HG02981 (cell line): ENCODE measurements at regions not wholly inside any gene's neighbourhood (a gene's known extent, or its start where the extent isn't known, plus 50 kb on each side); places are given as distances from the start of the nearest gene placed in this dataset.

Source experiments
- ATAC-seq: cut with Tn5 transposase; IDR thresholded peaks from one replicate; pipeline ENCODE4 v1.9.1; 2021; ENCODE audit warnings: mild to moderate bottlenecking, moderate library complexity; ENCODE audit not compliant: unreplicated experiment

DNA sequence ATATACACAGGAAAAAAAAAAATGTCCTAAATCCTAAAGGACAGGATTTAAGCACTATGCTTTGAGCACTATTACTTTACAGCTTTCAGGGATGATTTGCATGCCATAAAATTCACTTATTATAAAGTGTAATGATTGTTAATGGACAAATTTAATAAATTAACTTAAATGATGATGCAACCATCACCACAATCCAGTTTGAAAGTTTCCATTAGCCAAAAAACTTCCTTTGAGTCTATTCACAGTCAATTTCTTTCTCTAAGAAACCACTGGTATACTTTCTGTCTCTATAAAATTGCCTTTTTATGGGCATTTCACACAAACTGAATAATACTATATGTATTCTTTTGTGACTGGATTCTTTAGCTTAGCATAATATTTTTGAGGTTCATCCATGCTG is 111.1 kb upstream of the RIOK3 start:
- ATAC-seq, result no peak

DNA sequence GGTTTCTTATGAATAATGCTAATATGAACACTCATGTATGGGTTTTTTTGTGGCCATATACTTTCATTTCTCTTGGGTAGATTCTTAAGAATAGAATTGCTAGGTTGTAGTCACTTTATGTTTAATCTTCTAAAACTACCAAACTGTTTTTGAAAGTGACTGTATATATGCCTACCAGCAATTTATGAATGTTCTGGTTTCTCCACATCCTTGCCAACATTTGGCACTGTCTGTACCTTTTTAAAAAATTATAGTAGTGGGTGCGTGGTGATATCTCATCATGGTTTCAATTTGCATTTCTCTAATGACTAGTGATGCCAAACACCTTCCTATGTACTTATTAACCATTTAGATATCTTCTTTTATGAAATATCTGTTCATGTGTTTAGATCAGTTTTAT is 110.6 kb upstream of the RIOK3 start:
- no peak for ATAC-seq

DNA sequence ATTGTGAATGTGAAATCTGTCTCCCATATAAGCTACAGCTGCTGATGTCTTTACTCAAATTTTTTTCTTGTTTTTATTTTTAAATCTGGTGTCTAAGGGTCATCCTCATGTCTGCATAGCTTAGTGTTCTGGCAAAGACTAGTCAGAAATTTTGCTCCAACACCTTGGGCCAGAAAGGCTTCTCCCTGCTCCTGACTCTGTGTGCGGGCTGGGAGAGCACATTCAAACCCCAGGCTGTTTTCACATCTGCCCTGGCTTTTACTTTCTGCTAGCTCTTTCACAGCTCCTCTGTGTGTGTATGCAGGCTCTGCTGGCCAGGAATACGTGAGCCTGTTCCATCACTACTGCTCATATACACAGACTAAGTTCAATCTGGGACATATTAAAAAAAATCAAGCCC is 102.9 kb upstream of the RIOK3 start:
- no peak for ATAC-seq

DNA sequence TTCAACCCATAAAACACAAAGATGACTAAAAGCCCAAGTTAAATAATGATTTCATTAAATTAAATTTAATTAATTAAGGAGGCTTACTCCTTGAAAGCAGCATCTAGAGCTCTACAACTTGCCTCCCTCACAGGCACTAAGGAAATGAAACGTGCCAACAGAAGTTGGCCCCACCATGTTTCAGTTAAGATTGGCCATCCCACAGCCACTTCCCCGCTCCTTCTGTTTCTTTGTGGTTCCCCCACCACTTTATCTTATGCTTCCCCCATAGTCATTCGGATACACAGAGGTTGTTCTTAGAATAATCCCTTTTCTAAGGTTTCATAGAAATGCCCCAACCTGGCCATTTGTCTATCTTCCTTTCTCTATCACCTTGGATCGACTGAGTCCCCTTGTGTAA is 101.6 kb upstream of the RIOK3 start:
- no peak for ATAC-seq

DNA sequence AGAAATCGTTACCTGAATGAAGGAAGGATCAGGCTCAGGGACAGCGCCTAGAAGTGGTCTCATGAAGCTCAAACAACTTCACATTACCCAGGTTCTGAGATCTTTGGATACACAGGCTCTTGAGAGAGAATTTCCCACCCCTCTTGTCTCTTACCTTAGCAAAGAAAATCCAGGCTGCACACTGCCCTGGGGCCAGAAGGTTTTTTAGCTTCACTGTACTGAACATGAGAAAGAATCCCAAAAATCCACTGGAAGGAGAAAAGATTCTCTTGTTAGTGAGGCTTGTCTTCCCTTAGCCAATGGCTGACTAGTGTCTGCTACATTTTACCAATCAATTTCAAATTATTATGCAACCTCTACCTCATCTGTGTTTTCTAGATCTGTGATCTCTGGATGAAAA is 101.0 kb upstream of the RIOK3 start:
- ATAC-seq, result no peak

DNA sequence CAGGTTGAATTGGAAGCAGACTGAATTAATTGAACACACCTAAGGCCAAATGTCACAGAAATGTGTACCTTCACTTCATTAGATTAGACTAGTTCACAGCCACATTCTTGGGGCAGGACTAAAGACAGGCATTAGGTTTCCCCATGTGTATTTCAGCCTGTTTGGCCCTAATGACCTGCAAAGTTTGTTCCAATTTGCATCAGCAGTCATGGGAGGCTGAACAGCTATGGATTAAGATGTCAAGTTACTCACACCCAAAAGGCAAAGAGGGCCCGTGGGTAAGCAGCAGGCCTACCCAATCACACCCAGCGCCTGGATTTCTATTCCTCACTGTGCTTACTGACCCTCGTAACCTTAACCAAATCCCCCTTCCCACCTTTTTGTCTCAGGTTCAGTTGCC is 99.6 kb upstream of the RIOK3 start:
- ATAC-seq, result peak; percentile 36

DNA sequence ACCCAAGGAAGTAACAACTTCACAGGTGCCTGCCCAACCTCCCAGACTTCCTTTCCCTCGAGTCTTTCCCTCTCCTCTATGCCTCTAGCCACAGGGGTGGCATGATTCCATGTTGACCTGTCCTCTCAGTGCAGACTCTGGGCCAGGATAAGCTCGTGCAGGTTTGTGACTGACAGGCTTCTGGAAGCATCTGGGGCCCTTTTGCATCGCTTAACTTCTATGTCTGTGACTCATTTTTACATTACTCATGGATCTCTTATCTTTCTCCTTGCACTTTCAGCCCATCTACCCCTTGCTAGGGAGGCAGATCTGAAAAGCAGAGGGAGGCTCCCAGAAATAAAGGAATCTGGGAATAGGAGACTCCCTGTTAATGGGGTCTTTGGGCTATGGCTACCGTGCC is 98.5 kb upstream of the RIOK3 start:
- no peak for ATAC-seq

DNA sequence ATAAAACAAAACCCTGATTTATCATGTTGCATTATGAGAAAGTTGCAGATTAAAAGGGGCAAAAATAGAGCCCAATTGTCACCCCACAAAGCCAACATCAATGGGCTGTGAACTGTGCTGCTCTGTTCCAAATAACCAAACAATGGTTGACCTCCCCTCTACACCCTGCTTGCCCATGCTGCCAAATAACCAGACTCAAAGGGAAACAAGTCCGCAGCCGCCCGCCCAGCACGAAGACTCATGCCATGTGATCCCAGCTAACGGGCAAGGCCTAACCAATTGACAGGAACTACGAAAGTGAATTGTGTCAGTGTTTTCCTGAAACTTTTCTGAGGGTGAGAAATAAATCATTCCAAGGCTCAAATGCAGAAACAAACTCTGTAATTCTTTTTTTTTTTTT is 97.9 kb upstream of the RIOK3 start:
- no peak for ATAC-seq

DNA sequence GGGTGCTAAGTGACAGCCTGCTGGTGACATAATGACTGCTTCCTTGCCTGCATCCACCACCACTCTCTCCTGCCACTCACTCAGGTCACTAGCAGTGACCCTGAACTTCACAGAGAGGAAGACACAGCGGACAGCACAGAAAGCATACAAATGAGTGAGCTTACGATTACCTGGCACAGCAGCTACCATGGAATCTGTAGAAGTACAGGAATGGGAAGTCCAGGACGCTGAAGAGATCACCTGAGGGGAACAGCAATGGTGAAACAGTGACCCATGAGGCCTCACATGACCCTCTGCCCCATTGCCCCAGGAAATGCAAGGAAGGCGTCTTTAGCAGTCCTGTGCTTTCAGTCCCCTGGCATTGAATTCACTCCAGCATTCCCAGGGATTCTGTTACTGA is 96.7 kb upstream of the RIOK3 start:
- no peak for ATAC-seq

DNA sequence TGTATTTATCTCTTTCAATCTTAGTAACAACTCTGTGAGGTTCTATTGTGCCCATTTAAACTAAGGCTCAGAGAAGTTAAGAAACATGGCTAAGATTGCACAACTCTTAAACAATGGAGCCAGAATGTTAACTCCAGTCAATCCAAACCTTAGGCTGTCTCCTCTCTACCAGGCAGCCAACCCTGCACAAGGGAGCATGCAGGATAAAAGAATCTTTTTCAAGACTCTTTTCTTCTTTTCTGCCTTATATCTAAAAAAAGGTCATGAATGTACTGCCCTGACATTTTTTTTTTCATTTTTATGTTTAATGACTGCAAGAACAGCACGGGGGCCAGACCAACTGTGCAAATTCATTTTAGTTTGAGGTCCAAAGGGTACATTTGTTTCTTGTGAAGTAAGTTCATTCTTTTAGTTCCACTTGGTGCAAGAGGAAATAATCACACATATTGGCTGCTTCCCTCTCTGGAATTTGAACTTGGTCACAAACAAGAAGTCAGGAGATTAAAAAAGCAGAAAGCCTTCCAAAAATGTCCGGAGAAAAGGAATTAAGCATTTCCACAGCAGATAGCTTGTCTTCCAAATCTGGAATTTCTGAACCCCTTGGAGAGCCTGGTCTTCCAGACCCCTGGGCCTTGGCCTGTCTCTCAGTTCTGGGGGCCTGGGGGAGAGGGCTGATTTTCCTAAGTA is 96.0 kb upstream of the RIOK3 start:
- ATAC-seq, result no peak

DNA sequence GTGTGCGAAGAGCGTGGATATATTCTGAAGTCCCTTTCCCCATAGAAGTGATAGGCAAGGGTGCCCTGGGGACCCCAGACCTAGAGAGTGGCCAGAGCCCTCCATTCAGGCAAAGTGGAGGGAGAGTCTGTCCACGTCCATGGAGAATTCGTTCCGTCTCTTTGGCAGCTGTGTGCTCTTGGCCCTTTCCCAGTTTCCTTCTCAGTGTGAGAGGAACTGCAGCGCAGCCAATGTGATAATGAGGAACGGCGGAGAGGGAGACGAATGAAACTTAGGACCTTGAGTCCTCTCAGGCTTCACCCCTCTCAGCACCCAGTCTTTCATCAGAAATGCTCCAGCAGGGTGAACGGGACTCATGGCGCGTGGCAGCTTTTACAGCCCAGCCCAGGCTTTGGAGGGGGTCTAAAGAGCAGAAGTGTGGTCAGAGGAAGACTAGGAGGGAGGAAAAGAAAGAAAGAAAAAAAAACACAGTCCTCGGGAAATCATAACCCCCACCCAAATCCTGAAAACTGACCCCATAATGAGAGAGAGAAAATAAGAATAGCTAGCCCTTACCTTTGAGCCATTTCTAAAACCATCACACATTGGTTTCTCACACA is 95.0 kb upstream of the RIOK3 start:
- ATAC-seq, result no peak

DNA sequence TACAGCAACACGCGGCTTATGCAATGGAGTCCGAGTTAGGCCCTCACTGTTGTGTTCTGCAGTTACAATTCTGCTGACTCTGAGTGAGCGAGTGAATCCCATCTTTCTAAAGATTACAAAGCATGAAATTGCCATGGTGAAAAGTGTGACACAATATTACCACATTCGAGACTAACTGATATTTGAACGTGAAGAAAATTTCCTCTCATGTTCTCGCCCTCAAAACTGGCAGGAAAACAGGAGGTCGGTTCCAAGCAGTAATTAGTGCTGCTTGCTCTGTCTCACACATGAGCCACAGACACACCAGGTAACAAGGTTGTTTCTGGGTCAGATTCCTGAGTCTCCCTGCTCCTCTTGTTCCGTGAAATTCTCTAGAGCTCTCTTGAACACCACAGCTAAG is 93.7 kb upstream of the RIOK3 start:
- no peak for ATAC-seq

DNA sequence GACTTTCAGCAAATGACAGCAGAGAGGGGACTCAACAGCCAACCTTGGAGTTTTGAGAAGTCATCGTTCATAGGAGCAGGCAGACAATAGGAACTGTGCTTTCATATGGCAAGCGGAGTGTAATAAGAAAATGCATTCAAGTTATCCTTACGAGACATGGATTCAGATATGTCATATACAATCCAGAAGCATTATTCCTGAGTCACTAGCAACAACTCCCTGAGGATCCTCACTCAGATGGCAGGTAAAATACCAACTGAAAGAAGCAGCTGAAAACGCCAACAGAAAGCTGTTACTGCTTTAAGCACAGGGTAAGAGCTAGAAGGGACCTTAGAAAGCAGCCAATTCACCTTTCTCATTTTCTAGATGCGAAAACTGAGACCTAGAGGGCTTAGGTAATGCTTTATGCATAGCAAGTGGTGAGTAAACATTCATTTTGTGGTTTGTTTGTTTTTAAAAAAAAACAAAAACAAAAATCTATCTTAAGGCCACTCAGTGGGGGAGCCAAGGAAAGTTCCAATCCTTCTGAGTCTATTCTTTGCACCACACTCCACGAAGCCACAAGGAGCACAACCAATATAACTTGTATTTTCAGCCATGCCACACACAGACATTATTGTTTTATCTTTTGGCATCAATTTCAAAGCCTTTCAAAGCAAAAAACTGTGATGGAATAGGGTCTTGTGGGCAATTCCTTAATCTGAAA is 89.1 kb upstream of the RIOK3 start:
- ATAC-seq, result no peak

DNA sequence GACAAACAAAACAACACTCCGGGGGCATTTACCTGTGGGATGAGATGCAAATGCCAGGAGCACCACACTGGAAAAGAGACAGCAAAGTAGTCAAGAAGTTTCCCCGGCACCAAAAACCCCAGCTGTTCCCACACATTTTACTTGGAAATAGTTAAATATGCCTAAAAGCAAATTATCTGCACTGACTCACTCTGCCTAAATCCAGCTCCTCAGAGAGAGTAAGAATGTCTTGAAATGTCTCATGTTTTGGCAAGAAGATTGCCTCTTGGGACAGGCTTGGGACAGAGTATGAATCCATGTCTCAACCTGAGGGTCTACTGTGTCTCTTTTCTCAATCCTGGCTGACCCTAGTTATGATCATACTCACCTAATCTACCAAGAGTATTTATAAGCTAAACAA is 87.5 kb upstream of the RIOK3 start:
- ATAC-seq, result no peak

DNA sequence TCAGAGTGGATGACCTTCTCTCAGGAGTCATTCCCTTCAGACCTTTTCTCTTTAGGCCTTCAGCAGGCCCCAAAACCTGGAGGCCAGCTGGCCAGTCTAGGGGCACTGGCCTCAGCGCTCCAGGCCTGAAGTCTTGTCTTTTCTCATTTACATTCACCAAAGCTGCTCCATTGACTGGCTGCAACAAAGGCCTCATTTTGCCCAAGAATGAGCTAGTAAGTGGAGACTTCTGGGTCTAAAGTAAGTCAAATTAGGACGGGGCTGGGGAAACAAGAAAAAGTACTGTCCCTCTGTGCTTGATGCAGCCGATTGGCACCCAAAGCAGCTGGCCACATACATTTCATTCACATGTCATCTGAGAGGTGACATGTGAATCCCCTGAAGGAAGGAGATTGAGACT is 83.8 kb upstream of the RIOK3 start:
- ATAC-seq, result no peak

DNA sequence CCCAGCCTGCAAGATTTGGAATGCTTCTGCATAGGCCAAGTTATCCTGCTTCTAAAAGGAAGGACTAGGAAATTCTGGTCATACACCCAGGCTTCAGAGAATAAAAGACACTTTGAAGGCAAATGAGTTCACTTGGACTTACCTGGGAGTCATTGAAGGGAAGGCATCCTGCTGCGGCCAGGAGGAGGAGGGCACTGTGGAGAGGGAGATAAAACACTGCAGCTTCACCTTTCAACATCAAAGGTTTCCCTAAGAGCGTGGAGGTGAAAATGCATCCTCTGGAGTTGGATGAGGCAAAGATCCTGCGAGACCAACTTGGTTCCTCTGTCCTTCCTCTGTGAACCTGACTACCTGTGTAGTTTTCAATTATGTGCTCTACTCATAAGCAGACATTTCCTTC is 79.5 kb upstream of the RIOK3 start:
- ATAC-seq, result no peak

DNA sequence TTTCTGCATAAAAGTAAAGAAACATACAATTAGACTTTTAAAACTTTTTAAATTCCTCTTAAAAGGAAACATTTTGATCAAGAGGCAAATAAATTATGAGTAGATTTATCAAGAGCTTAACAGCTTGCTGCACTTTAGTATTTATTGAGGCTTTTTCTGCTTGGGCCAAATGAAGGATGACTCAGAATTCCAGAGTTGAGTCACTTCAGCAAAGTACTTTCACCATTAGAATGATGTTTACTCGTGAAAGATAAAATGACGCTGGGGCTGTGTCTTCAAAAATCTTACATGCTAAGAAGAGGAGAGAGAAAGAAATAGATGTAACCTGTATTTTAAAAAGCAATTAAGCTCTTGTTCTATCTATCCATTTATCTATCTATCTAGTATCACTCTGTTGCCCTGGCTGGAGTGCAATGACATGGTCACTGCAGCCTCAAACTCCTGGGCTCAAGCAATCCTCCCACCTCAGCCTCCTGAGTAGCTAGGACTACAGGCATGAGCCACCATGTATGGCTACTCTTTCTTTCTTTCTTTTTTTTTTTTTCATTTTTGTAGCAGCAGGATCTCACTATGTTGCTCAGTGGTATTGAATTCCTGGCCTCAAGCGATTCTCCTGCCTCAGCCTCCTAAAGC is 75.3 kb upstream of the RIOK3 start:
- no peak for ATAC-seq

DNA sequence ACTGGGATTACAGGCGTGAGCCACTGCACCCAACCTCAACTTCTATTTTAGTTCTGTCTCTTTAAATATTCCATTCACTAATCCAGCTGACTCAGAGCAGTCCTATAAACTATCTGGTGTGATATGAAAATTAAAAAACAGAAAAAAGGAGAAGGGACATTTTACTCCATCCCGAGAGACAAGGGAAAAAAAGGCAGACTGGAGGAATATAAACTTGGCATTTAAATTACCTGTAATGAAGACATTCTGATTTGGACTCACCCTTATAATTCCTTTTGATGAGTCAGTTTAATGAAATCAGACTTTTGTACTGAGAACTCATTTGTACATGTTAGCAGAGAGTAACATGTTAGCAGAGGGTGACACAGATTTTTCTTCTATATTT is 74.8 kb upstream of the RIOK3 start:
- ATAC-seq, result no peak

DNA sequence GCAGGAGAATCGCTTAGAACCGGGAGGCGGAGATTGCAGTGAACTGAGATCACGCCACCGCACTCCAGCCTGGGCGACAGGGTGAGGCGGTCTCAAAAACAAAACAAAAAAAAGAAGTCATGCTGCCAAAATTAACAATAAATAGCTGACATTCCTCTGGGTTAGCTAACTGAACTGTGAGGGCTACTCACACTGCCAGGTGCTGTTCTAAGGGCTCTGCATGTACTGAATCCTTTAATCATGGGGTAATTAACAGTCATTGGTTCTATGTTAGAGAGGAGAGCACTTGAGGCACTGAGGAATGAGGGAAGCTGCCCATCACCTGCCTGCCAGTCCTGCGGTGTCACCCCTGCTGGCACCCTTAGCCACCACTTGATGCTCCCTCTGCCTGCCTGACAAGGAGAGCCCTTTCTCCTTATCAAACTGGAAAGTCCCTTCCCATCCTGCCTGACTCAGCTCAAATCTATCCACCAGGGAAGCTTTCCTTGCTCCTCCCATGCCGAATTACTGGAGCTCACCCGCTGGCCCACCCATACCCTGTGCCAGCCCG is 73.0 kb upstream of the RIOK3 start:
- ATAC-seq, result no peak

DNA sequence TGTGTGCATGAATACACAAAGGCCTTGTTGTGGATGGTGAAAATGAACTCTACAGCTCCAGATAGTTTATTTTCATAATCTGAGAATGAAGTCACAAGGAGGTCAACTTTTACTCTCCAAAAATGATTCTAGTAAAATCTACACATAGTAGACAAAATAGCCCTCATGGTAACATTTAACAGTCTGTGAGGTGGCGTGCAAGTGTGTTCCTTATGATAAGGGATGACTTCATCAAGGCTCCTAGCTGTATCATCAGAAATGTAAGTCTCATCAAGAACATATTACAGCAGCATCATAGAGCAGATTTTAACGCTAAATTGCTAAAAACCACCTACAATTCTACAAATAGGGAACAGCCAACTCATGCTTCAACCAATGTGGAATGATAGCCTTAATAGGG is 72.3 kb upstream of the RIOK3 start:
- no peak for ATAC-seq

DNA sequence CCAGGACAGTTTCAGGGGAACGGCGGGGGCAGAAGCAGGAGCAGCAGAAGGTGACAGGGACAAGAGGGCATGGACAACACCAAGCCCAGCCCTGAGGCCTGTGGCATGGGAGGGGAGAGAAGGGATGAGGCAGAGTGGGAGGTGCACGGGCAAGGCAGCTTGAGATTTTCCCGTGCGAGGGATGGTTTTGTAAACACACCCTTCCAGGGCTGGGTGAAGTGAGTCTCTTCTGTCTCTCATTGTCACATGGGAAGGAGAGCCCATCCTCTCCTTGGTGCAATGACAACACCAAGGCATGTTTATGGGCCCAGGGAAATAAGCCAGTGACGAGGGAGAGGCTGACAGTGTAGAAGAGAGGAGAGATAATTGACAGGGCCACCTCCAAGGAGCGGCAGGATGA is 69.6 kb upstream of the RIOK3 start:
- no peak for ATAC-seq
